GM15510 (cell line): ENCODE measurements at regions not wholly inside any gene's neighbourhood (a gene's known extent, or its start where the extent isn't known, plus 50 kb on each side); places are given as distances from the start of the nearest gene placed in this dataset.

Experiments
- POLR2A ChIP-seq: IDR thresholded peaks from 3 replicates; pipeline ENCODE4 v1.6.1; 2011; ENCODE audit warnings: borderline replicate concordance; ENCODE audit not compliant: insufficient read length; ENCODE audit errors: extremely low read depth

DNA sequence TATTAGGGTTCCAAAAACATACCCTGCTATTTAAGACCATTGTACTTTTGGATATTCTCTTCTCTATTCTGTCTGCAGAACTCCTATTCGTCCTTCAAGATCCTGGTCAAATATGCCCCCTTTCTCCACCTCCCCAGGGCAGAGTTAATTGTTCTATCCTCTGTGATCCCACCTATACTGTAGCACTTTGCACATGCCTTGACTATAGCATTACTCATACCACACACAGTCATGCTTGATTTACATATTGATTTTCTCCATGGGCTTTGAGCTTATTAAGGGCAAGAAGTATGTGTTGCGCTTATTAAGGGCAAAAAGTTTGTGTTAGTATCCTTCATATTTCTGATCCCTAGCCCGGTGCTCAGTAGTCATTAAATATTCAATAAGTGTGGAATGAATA lies 263.7 kb upstream of the CADM1 start:
- TF ChIP-seq POLR2A: no peak

DNA sequence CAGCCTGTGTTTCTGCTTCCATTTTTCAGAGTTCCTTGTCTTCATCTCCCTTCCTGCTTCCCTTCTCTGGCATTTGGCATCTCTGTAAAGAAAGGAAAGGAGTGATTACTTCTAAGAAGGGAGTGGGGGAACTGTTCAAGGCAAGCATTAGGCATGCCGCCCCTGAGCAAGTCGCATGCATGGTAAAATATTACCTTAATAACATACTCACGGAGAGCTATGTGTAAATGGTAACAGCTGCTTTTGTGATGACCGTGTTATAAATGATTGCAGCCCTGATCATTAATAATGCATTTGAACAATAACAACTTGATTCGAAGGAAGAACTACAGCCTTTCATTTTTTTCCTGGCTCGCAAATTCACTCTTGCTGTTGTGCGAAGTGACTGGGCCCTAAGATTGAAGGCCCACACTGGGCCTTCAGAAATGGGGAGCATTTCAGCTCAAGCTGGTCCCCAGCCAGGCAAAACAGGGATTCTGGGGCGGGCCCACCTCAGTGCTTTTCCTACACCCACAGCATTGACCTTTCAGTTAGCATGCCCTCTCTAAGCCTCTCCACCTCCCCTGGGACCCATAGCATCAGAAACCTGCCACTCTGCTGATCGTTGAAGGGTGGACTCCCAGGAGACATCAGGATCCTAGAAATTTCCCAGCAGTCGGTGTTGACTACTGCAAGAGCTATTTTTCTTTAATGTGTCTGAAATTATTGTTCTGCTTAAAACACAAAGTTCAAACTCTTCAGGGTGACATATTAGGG lies 263.0 kb upstream of the CADM1 start:
- TF ChIP-seq POLR2A: no peak

DNA sequence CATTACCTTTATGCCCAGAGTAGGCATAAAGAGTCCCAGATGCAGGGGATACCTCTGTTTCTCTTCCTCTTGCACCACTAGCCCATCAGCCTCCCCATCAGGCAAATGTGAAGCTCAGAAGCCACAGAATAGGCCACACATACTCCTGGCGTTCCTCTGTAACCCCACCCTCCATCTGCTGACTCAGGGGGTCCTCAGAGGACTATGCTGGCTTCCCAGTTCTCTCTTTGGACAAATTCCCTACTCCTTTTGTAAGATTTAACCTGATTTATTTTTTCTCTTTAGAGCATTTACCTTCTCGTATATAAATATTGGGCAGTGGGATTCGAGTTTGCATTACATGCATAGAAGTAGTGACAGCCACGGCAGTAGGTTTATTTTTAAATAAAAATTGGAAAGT lies 262.3 kb upstream of the CADM1 start:
- no peak for TF ChIP-seq POLR2A

DNA sequence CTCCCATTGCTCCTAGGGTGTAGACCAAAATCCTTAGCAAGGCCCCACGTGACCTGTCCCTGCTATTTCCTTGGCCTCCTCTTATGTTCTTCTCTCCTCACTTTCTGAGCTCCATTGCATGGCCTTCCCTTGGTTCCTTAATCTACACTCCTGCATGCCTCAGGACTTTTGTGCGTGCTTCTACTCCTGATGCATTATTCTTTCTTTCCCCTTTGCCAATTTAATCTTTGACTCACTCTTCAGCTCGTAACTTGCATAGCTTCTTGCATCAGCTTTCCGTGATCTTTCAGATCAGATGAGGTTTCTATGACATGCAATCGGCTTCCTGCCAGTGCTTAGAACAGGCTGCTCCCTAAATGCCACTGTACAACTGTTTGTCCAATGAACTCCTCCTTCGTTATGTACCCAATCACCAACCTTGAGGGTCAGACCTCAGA lies 261.6 kb upstream of the CADM1 start:
- TF ChIP-seq POLR2A: no peak

DNA sequence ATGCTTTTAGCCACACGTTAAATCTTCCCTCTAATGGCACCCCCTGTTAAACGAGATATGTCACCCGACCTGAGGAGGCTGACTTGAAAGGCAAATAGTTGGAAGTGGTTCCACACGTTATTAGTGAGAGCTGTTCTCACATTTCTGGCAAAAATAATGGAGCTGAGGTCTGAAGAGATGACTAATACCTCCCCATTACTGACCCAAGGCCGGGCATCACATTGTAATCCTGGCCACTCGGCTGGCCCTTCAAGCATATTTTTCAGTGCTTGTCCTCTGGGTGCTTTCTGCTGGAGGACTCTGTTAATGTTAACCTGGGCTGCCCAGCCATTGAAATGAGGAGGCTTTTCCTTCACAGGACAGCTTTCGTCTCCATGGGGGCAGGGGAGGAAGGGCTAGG lies 260.0 kb upstream of the CADM1 start:
- no peak for TF ChIP-seq POLR2A

DNA sequence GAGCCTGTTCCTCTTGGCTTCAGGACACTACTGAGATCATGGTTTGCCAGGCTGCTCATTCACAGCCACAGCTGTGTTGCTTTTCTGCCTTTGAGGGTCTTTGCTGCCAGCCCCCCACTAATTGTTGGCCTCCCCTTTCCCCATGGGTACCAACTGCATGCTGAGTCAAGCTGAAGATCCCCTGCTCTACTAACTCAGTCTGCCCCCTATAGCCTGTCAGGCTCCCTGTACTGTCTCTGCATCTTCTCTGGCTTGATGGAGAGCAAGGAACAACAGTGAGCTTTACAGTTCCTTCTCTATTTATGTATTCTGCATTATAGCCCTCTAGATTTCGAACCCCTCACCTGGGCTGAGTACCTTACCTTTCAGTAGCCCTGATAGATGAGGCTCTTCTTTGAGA lies 257.6 kb upstream of the CADM1 start:
- no peak for TF ChIP-seq POLR2A

DNA sequence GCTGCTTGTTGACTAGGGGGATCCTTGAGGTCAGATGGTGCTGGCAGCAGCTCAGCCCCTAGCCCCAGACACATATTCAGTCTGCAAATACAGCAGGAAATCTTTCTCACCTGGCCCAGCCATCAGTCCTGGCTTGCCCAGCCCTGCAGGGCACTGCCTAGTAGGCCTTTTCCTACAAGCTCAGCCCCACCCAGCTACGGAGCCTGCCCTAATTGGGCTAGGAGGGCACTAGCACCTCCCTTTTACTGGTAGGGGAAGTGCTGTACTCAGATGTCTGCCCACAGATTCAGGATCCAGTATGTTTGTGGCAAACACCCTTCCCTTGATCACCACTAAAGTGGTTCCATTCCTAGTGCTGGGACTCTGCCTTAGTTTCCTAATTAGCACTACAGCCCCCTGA lies 257.1 kb upstream of the CADM1 start:
- TF ChIP-seq POLR2A: no peak

DNA sequence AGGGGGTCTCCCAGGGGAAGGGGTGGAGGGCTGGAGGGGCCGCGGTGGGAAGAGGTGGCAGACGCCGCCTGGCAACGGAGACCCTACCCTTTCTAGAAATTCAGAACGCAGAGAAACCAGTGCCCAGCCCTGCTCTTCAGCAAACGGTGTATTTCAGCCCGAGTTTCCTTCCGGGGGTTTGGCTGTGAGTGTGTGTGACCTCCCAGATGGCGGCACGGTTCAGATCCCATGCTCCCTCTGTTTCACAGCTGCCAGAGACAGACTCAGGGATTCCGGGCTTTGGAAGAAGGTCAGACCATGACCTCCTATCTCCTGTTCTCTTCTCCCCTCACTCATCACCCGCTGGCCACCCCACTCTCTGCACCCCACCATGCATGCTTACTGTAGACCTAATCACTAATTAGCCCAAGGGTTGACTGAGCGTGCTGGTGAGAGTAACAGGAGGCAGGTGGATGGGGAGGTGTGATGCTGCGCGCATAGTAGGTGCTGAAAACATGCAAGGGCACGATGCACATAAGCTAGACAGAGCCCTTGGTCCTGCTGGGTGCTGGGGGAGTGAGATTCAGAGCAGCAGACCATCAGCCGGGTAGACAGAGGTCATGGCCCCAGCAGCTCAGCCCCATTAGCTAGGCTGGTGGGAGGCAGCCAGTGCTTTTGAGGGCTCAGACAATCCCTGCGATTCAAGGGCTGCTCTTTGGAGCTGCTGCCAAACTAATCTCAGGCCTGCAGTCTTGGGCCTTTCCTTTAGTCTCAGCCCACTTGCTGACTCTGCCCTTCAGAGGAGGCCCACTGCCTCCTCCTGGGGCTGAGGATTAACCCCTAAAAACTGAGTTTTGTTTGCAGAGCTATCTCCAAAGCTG lies 256.5 kb upstream of the CADM1 start:
- no peak for TF ChIP-seq POLR2A

DNA sequence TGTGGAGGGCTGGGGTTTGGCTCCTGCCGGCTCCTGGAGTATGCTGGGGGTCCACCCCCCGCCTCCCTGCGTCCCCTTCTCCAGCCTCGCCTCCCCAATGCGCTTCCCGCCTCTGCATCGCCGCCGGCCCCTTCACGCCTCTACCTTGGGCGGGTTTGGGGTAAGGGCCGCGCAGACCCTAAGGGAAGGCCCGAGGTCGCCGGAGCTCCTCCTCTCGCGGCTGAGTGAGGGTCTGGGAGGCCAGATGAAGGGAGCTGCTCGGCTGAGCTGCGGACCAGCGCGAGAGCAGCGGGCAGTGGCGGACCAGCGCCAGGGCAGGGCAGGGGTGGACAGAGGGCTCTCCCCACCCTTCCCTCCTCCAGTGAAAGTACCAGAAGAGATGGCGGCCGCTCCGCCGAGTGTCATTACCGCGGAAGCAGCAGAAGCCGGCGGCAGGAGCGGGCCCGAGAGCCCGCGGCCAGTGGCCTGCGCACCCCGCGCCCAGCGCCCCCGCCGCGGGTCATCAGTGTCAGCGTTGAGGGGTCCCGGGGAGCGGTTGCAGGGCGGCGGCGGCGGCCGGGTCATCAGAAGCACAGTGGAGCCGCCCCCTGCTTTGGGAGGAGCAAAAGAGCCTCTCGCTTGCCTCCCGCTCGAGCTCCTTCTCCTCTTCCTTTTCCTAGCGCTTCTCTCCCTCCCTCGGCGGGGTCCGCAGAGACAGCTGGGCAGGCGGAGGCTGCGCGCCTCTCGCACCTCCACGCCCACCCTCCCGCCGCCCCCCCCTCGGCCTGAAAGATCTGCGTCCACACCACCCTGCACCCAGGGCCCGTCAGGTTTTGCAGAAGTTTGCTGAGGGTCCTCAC lies 255.6 kb upstream of the CADM1 start:
- no peak for TF ChIP-seq POLR2A

DNA sequence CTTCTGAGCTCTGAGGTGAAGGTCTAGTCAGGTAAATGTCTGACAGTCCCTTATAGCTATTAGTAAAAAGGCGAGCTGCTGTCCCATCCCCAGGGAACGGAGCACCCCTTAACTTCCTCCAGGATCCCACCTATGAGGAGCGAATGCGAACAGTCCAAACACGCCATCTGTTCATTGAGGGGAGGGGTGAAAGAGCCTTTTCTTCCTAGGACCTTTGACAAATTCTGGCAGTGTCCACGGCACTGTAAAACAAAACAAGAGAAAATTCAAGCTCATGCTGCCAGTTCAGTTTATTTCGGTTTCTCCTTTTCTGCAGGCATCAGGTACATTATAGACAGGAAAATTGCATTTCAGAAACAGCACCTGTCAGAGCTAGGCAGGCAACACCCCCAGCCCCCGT lies 253.8 kb upstream of the CADM1 start:
- TF ChIP-seq POLR2A: no peak

DNA sequence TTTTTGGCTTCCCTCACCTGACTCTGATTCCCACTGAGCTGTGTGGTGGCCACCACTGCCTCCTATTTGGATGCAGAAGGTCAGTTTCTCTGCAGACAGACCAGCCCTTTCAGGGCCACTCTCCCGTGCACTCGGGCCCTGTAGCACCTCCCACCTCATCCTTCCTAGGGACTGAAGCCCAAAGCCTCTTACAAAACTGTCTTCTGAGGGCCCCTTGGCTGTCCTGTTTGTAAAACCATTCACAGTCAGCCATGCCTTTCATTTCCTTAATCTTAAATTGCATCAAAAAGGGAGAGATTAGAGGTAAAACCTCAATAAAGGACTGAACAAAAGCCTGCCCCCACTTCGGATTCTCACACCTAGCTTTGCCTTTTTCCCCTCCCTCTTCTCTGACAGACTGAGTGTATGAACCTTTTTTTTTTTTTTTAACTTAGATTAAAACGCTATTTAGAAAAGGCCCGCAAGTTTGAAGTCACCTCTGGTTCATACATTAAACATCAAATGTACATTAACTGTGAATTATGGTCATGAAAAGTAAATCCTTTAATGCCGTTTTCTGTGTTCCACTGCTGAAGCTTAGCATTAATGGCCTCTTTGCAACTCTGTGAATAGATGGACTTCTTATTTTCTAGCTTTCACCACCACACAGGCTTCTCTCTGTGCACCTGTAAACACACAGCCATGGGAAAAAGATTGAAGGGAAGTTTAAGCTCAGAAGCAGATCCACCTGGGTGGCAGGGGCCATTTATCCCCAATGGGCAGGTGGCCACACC lies 247.2 kb upstream of the CADM1 start:
- no peak for TF ChIP-seq POLR2A

DNA sequence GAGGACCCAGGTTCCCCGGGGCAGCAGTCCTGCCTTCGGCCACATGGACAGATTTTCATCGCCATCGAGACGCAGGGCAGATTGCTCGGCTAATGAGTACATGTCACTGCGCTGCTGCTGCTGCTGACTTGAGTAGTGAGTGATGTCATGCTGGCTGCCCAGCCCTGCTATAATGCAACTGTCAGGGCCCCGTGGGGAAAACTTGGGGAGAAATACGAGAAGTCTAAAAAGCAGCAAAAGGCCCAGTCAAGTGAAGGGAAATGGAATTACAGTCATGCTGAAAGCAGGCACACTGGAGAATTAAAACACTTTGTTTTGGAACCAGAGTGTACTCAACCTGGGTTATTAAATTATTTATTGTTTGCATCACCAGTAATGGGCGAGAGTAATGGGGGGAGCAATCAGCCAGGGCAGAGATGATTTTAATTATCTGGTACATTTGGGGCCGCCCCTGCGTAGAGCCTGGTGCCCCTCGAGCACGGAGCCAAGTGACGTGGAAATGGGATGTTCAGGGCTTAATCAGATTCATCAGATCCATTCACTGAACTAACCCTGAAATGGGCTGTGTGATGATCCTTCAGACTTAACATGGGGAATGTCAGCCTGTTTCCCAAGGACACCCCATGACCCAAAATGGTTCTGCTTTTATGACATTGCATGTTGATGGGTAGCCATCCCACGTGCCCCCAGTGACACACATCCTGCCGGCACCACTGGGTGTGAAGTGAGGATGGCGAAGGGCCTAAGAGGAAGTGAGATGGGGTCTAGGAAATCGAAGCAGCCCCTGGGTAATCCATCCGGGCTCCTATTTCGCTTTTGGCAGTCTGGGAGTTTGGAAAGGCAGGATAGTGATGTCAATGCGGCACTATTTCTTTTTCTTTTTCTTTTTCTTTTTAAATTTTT lies 241.6 kb upstream of the CADM1 start:
- TF ChIP-seq POLR2A: no peak

DNA sequence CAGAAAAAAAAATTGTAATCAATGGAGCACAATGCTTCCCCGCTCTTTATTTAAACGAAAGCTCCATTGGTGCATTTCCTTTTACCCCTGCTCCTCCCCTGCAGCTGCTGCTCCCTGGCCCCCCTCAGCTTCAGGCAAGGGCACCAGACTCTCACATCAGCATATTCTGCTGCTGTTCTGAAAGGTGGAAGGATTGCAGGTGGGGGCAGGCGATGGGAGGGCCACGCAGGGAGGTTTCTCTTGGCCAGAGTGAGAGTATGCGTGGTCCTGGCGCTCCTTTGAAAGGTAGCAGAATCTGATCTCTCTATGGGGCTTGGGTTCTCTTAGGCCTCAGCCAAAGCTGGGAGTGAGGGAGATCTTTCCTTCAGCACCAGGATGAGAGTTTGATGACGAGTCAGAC lies 240.9 kb upstream of the CADM1 start:
- no peak for TF ChIP-seq POLR2A
